Dermis blood vessel endothelial cell (primary cell): ENCODE measurements at regions not wholly inside any gene's neighbourhood (a gene's known extent, or its start where the extent isn't known, plus 50 kb on each side); places are given as distances from the start of the nearest gene placed in this dataset.

Experiments
- DNase-seq: peaks from one replicate; pipeline ENCODE4 v3.0.0; 2010

- no peak for DNase-seq
These were observed 57.9 kb upstream of the PTGFRN start for GRCh38 chr1:116851846-116852245.

GRCh38 chr1:116852367-116852766 is 57.3 kb upstream of the PTGFRN start:
- DNase-seq = no peak

GRCh38 chr1:116852910-116853309 is 56.8 kb upstream of the PTGFRN start:
- peak; percentile 14 for DNase-seq

GRCh38 chr1:116853680-116854402 is 55.9 kb upstream of the PTGFRN start:
- peak; percentile 92 for DNase-seq

- peak; percentile 18 for DNase-seq
These were observed 55.4 kb upstream of the PTGFRN start for GRCh38 chr1:116854403-116854690.

GRCh38 chr1:116854716-116855115 is 55.0 kb upstream of the PTGFRN start:
- DNase-seq = no peak

- peak; percentile 18 for DNase-seq
These were observed 54.5 kb upstream of the PTGFRN start for GRCh38 chr1:116855191-116855619.

GRCh38 chr1:116855773-116856201 is 53.9 kb upstream of the PTGFRN start:
- DNase-seq = no peak

- no peak for DNase-seq
These were observed 53.4 kb upstream of the PTGFRN start for GRCh38 chr1:116856312-116856711.

GRCh38 chr1:116857092-116857491 is 52.6 kb upstream of the PTGFRN start:
- DNase-seq = no peak
